Mucosa of descending colon (tissue), 3 donors: ENCODE measurements at regions not wholly inside any gene's neighbourhood (a gene's known extent, or its start where the extent isn't known, plus 50 kb on each side); places are given as distances from the start of the nearest gene placed in this dataset.

Experiments used
- ATAC-seq: fragments of 200-7000 bp; cut with Tn5 transposase; one replicate; pipeline ENCODE4 v1.9.1; 2020; ENCODE audit warnings: mild to moderate bottlenecking, moderate library complexity
- DNase-seq, 3 donors: peaks; one replicate each; pipeline ENCODE4 v3.0.0-alpha.2; 2020
- H3K36me3 ChIP-seq: fragments of 200-600 bp; one replicate; pipeline ENCODE4 v1.8.0; 2021; ENCODE audit warnings: low read depth, mild to moderate bottlenecking
- H3K4me1 ChIP-seq: fragments of 200-600 bp; one replicate; pipeline ENCODE4 v1.8.0; 2021; ENCODE audit warnings: low read depth, mild to moderate bottlenecking
- H3K4me3 ChIP-seq: fragments of 200-600 bp; one replicate; pipeline ENCODE4 v1.8.0; 2021; ENCODE audit warnings: mild to moderate bottlenecking
- H3K9me3 ChIP-seq: fragments of 200-600 bp; one replicate; pipeline ENCODE4 v1.8.0; 2021; ENCODE audit warnings: mild to moderate bottlenecking
- CTCF ChIP-seq: fragments of 200-600 bp; IDR thresholded peaks from one replicate; pipeline ENCODE4 v1.8.0; 2022; ENCODE audit warnings: antibody characterized with exemption, mild to moderate bottlenecking
- intact Hi-C, 2 donors: fragments of 100-400 bp; cut with DNase I in 1 of 2; cut with micrococcal nuclease in 1 of 2; formaldehyde crosslinking; loops; one replicate each; pipeline versions ENCODE4 v1.11.0 to v1.11.1; 2022; cut with DNase I, micrococcal nuclease
- donor health status: DM: no; HTN: no; CAD: no; lungs with moderate emphysema.
- donor health status: DM: no; HTN: no; CAD: no.
- donor health status: DM: no; HTN: yes; CAD: no.

GRCh38 chr2:211049321-211050018 is 493.1 kb downstream of the CPS1 start:
- DNase-seq, result no peak
- no peak for ATAC-seq
- H3K4me3 ChIP-seq, result no peak overlapping the region
- intact Hi-C loops, result no loop called here
- H3K9me3 ChIP-seq, result no peaks in the 10 kb centered on the region
- H3K4me1 ChIP-seq, result no peaks in the 10 kb centered on the region
- H3K36me3 ChIP-seq, result no peaks in the 10 kb centered on the region
- no peak for TF ChIP-seq CTCF

- DNase-seq (no peak), ATAC-seq (no peak)
- TF ChIP-seq CTCF, result no peak
- Histone ChIP-seq H3K9me3 (no peaks in the 10 kb centered on the region), H3K4me1 (no peaks in the 10 kb centered on the region), H3K4me3 (no peak overlapping the region), H3K36me3 (no peaks in the 10 kb centered on the region)
- intact Hi-C loops, result no loop called here
Observed at GRCh38 chr2:211055438-211055837, 499.0 kb downstream of the CPS1 start.

GRCh38 chr2:211061612-211062296 is 505.4 kb downstream of the CPS1 start:
- Histone ChIP-seq H3K36me3 (no peaks in the 10 kb centered on the region), H3K4me3 (no peak overlapping the region), H3K4me1 (peaks cover 5% of the 10 kb centered on the region), H3K9me3 (no peaks in the 10 kb centered on the region)
- no peak for DNase-seq
- no peak for TF ChIP-seq CTCF
- no peak for ATAC-seq
- intact Hi-C loops, result no loop called here

- no peaks in the 10 kb centered on the region for H3K9me3 ChIP-seq
- intact Hi-C loops, result no loop called here
- no peak overlapping the region for H3K4me3 ChIP-seq
- peaks cover 5% of the 10 kb centered on the region for H3K4me1 ChIP-seq
- H3K36me3 ChIP-seq, result no peaks in the 10 kb centered on the region
- no peak for TF ChIP-seq CTCF
- DNase-seq (no peak), ATAC-seq (no peak)
Observed at GRCh38 chr2:211062297-211062612, 505.9 kb downstream of the CPS1 start.

- TF ChIP-seq CTCF, result no peak
Observed at GRCh38 chr2:211067029-211067428, 510.6 kb downstream of the CPS1 start.

More at GRCh38 chr2:211067029-211067428, 510.6 kb downstream of the CPS1 start:
- Histone ChIP-seq H3K36me3 (no peaks in the 10 kb centered on the region), H3K4me3 (no peak overlapping the region), H3K4me1 (no peaks in the 10 kb centered on the region), H3K9me3 (no peaks in the 10 kb centered on the region)
- no peak for ATAC-seq
- intact Hi-C loops, result no loop called here
- DNase-seq, result no peak
